Chondrocyte (in vitro differentiated cells): ENCODE measurements at regions not wholly inside any gene's neighbourhood (a gene's known extent, or its start where the extent isn't known, plus 50 kb on each side); places are given as distances from the start of the nearest gene placed in this dataset.

Experiments used
- DNase-seq: peaks from one replicate; pipeline ENCODE4 v3.0.0; 2021; ENCODE audit warnings: mixed read lengths, low spot score
- H3K27ac Mint-ChIP-seq: one replicate; pipeline ENCODE4 v1.8.0; 2021; ENCODE audit warnings: mild to moderate bottlenecking, moderate library complexity, mixed read lengths; ENCODE audit not compliant: unreplicated experiment
- H3K27me3 Mint-ChIP-seq: 2 replicates; pipeline ENCODE4 v1.8.0; 2021; ENCODE audit warnings: low read depth, mixed read lengths
- H3K36me3 Mint-ChIP-seq: 2 replicates; pipeline ENCODE4 v1.8.0; 2021; ENCODE audit warnings: low read depth, mixed read lengths
- H3K4me1 Mint-ChIP-seq: 2 replicates; pipeline ENCODE4 v1.8.0; 2021; ENCODE audit warnings: low read depth, mild to moderate bottlenecking, mixed read lengths
- H3K4me3 Mint-ChIP-seq: one replicate; pipeline ENCODE4 v1.8.0; 2021; ENCODE audit warnings: mild to moderate bottlenecking, moderate library complexity, mixed read lengths; ENCODE audit not compliant: unreplicated experiment
- H3K9me3 Mint-ChIP-seq: 2 replicates; pipeline ENCODE4 v1.8.0; 2021; ENCODE audit warnings: low read depth, mixed read lengths
- CTCF ChIP-seq: fragments of 200-600 bp; sonication (generic); IDR thresholded peaks from 2 replicates; pipeline ENCODE4 v1.5.0; 2021; ENCODE audit warnings: antibody characterized with exemption, mild to moderate bottlenecking, moderate library complexity

GRCh38 chr1:73564294-73564693 is 633.7 kb downstream of the LRRIQ3 start:
- Mint-ChIP-seq H3K27me3 (peaks cover 3% of the 10 kb centered on the region), H3K4me1 (no peaks in the 10 kb centered on the region), H3K4me3 (no peak overlapping the region), H3K36me3 (no peaks in the 10 kb centered on the region), H3K27ac (no peak overlapping the region), H3K9me3 (peaks cover 11% of the 10 kb centered on the region)
- TF ChIP-seq CTCF: no peak
- DNase-seq: no peak

- no peaks in the 10 kb centered on the region for H3K4me1 Mint-ChIP-seq
- peaks cover 5% of the 10 kb centered on the region for H3K9me3 Mint-ChIP-seq
- H3K4me3 Mint-ChIP-seq: no peak overlapping the region
- no peak for DNase-seq
- H3K27ac Mint-ChIP-seq: no peak overlapping the region
- H3K27me3 Mint-ChIP-seq: no peaks in the 10 kb centered on the region
- no peak for TF ChIP-seq CTCF
- H3K36me3 Mint-ChIP-seq: no peaks in the 10 kb centered on the region
These were observed 641.7 kb downstream of the LRRIQ3 start for GRCh38 chr1:73556270-73556669.

- no peak overlapping the region for H3K27ac Mint-ChIP-seq
- no peaks in the 10 kb centered on the region for H3K27me3 Mint-ChIP-seq
- H3K36me3 Mint-ChIP-seq: no peaks in the 10 kb centered on the region
- TF ChIP-seq CTCF: no peak
- no peaks in the 10 kb centered on the region for H3K4me1 Mint-ChIP-seq
- H3K9me3 Mint-ChIP-seq: peaks cover 28% of the 10 kb centered on the region
- DNase-seq: peak; percentile 41
- no peak overlapping the region for H3K4me3 Mint-ChIP-seq
These were observed 660.6 kb downstream of the LRRIQ3 start for GRCh38 chr1:73537400-73537799.

GRCh38 chr1:73517603-73518191 is 680.3 kb downstream of the LRRIQ3 start:
- Mint-ChIP-seq H3K36me3 (no peaks in the 10 kb centered on the region), H3K9me3 (no peaks in the 10 kb centered on the region), H3K27ac (no peak overlapping the region)

GRCh38 chr1:73516451-73516850 is 681.5 kb downstream of the LRRIQ3 start:
- no peak for TF ChIP-seq CTCF
- no peak overlapping the region for H3K27ac Mint-ChIP-seq
- no peak for DNase-seq
- no peaks in the 10 kb centered on the region for H3K36me3 Mint-ChIP-seq
- H3K27me3 Mint-ChIP-seq: no peaks in the 10 kb centered on the region
- no peaks in the 10 kb centered on the region for H3K9me3 Mint-ChIP-seq
- no peak overlapping the region for H3K4me3 Mint-ChIP-seq
- no peaks in the 10 kb centered on the region for H3K4me1 Mint-ChIP-seq

More at GRCh38 chr1:73517603-73518191, 680.3 kb downstream of the LRRIQ3 start:
- DNase-seq: no peak
- no peaks in the 10 kb centered on the region for H3K27me3 Mint-ChIP-seq
- no peak overlapping the region for H3K4me3 Mint-ChIP-seq
- no peaks in the 10 kb centered on the region for H3K4me1 Mint-ChIP-seq
- TF ChIP-seq CTCF: no peak
